HepG2 (cell line): ENCODE measurements at regions not wholly inside any gene's neighbourhood (a gene's known extent, or its start where the extent isn't known, plus 50 kb on each side); places are given as distances from the start of the nearest gene placed in this dataset.

Source experiments
- ATAC-seq: fragments of 200-7000 bp; cut with Tn5 transposase; 3 replicates; pipeline ENCODE4 v1.9.1; 2020; ENCODE audit warnings: mild to moderate bottlenecking, moderate library complexity
- BruUV-seq: library from RNA; stranded (reverse); fragments of 400-500 nt; replicated peaks from 2 replicates; lab custom pipeline; 2021; lab: Mats Ljungman, UMichigan
- CTCF ChIA-PET: fragments of 300-600 bp; formaldehyde crosslinking; extraction: SDS; loops from one replicate; lab custom pipeline; 2021; ENCODE audit warnings: low total read pairs, inconsistent platforms, low intra/inter-chr PET ratio; lab: Yijun Ruan, JAX
- POLR2A ChIA-PET: fragments of 350-600 bp; sonication (Branson Sonifier 250); formaldehyde crosslinking; loops from one replicate; lab custom pipeline; 2020; ENCODE audit warnings: antibody characterized with exemption, inconsistent platforms; lab: Yijun Ruan, JAX
- DNase-seq: peaks from one replicate; pipeline ENCODE4 v3.0.0-alpha.2; 2015; ENCODE audit warnings: low spot score
- FAIRE-seq: peaks from 3 replicates; lab custom pipeline; 2011; peaks lifted over from hg19 to GRCh38; lab: Jason Lieb, UNC
- H2AFZ ChIP-seq: one replicate; pipeline ENCODE4 v1.6.1; 2011; ENCODE audit warnings: low read length, inconsistent platforms
- H3K27ac ChIP-seq: fragments of 300-600 bp; 3 replicates; pipeline ENCODE4 v1.8.0; 2011; ENCODE audit warnings: mixed run types, mild to moderate bottlenecking, mixed read lengths, low read length, inconsistent platforms; ENCODE audit not compliant: insufficient read depth; ENCODE audit errors: extremely low read length
- H3K27me3 ChIP-seq, 2 experiments: fragments of 200-600 bp in 1 of 2; 2 replicates in 1 of 2; 3 replicates in 1 of 2; pipeline versions ENCODE4 v1.6.0 to v1.8.0; 2011; ENCODE audit warnings: low read length in 2 of 2, mild to moderate bottlenecking in 2 of 2, moderate library complexity in 2 of 2, inconsistent platforms in 1 of 2; ENCODE audit not compliant: insufficient read depth in 2 of 2, control insufficient read depth in 1 of 2
- H3K36me3 ChIP-seq, 2 experiments: fragments of 200-600 bp in 1 of 2; replicated peaks in 1 of 2; 2 replicates in 1 of 2; 3 replicates in 1 of 2; pipeline versions ENCODE4 v1.5.1 to v1.8.0; 2011; ENCODE audit warnings: low read length in 2 of 2, inconsistent platforms in 1 of 2; ENCODE audit not compliant: insufficient read depth in 2 of 2, control insufficient read depth in 1 of 2
- H3K4me1 ChIP-seq: 2 replicates; pipeline ENCODE4 v1.5.1; 2012; ENCODE audit warnings: low read length, inconsistent platforms; ENCODE audit not compliant: insufficient read depth
- H3K4me2 ChIP-seq: 2 replicates; pipeline ENCODE4 v1.6.0; 2011; ENCODE audit warnings: low read depth, low read length, inconsistent platforms
- H3K4me3 ChIP-seq, 3 experiments: fragments of 200-600 bp in 1 of 3; sonication (generic), shearing (Covaris generic) in 1 of 3; replicated peaks in 1 of 3; 2 replicates each; pipeline ENCODE4 v1.5.1; 2011 to 2016; ENCODE audit warnings: low read length in 3 of 3, inconsistent platforms in 2 of 3, low read depth in 2 of 3, mild to moderate bottlenecking in 2 of 3, control low read depth in 1 of 3, mixed read lengths in 1 of 3; ENCODE audit not compliant: insufficient read depth in 1 of 3
- H3K79me2 ChIP-seq: one replicate; pipeline ENCODE4 v1.6.1; 2011; ENCODE audit warnings: low read length, inconsistent platforms; ENCODE audit not compliant: insufficient read depth
- H3K9ac ChIP-seq: 2 replicates; pipeline ENCODE4 v1.6.0; 2011; ENCODE audit warnings: mild to moderate bottlenecking, low read depth, low read length, inconsistent platforms; ENCODE audit not compliant: insufficient read depth
- H3K9me3 ChIP-seq: 2 replicates; pipeline ENCODE4 v1.5.1; 2012; ENCODE audit warnings: mild to moderate bottlenecking, low read length
- H4K20me1 ChIP-seq: 2 replicates; pipeline ENCODE4 v1.6.0; 2011; ENCODE audit warnings: inconsistent platforms, mild to moderate bottlenecking, low read length, moderate library complexity; ENCODE audit not compliant: insufficient read depth
- CBX2 ChIP-seq, 2 experiments: fragments of 200-600 bp in 1 of 2; sonication (generic); formaldehyde crosslinking in 1 of 2; IDR thresholded peaks; 2 replicates each; pipeline versions ENCODE4 v1.7.0 to v1.8.1; 2018 to 2022; ENCODE audit warnings: low read depth in 2 of 2, low read length in 1 of 2, mild to moderate bottlenecking in 1 of 2, missing genetic modification reagents in 1 of 2
- E2F5 ChIP-seq: sonication (generic); formaldehyde crosslinking; conservative IDR thresholded peaks from 2 replicates; pipeline ENCODE4 v1.4.0; 2020; ENCODE audit warnings: missing genetic modification reagents
- IRX3 ChIP-seq: sonication (generic); formaldehyde crosslinking; IDR thresholded peaks from 2 replicates; pipeline ENCODE4 v1.8.1; 2023; ENCODE audit warnings: mild to moderate bottlenecking, low read depth, missing genetic modification reagents, borderline replicate concordance
- MAZ ChIP-seq, 2 experiments: sonication (generic) in 1 of 2; formaldehyde crosslinking in 1 of 2; IDR thresholded peaks; 2 replicates each; pipeline versions ENCODE4 v1.5.0 to v1.6.1; 2012 to 2020; ENCODE audit warnings: low read depth in 2 of 2, mild to moderate bottlenecking in 2 of 2, borderline replicate concordance in 1 of 2, improper control_type of control experiment in 1 of 2, low read length in 1 of 2, missing genetic modification reagents in 1 of 2, moderate library complexity in 1 of 2
- MTA1 ChIP-seq: sonication (generic); formaldehyde crosslinking; IDR thresholded peaks from 2 replicates; pipeline ENCODE4 v1.4.0; 2020; ENCODE audit warnings: missing genetic modification reagents, mild to moderate bottlenecking, borderline replicate concordance
- PHF5A ChIP-seq: IDR thresholded peaks from one replicate; pipeline ENCODE4 v1.6.1; 2018; ENCODE audit warnings: low read depth, missing genetic modification reagents; ENCODE audit not compliant: unreplicated experiment
- RERE ChIP-seq: IDR thresholded peaks from 2 replicates; pipeline ENCODE4 v1.6.1; 2016; ENCODE audit warnings: low read depth, missing genetic modification reagents, missing compliant biosample characterization
- SRF ChIP-seq: IDR thresholded peaks from 2 replicates; pipeline ENCODE4 v1.6.1; 2011; ENCODE audit warnings: mild to moderate bottlenecking, low read depth, low read length, moderate library complexity
- ZNF333 ChIP-seq: sonication (generic); formaldehyde crosslinking; IDR thresholded peaks from 2 replicates; pipeline ENCODE4 v1.4.0; 2020; ENCODE audit warnings: mild to moderate bottlenecking, missing genetic modification reagents, borderline replicate concordance
- ZNF75D ChIP-seq: sonication (generic); formaldehyde crosslinking; IDR thresholded peaks from 2 replicates; pipeline ENCODE4 v1.8.1; 2023; ENCODE audit warnings: missing genetic modification reagents, mild to moderate bottlenecking, borderline replicate concordance
- ZNF891 ChIP-seq: sonication (generic); formaldehyde crosslinking; IDR thresholded peaks from 2 replicates; pipeline ENCODE4 v1.5.0; 2020; ENCODE audit warnings: mild to moderate bottlenecking, missing genetic modification reagents
- whole genome bisulfite sequencing: methylation state at CpG from one replicate; pipeline ENCODE4 v1.1.6; 2017; ENCODE audit warnings: low lambda C conversion rate; 5-methylcytosine and 5-hydroxymethylcytosine counted together
- in situ Hi-C: cut with HindIII; loops from 2 replicates; pipeline ENCODE4 v1.10.0; 2017; ENCODE audit warnings: low pct_unique_long_range_greater_than_20kb; ENCODE audit not compliant: extremely low pct_ligation_motif_present
- intact Hi-C: fragments of 100-400 bp; cut with micrococcal nuclease; formaldehyde crosslinking; loops from one replicate; pipeline ENCODE4 v1.10.0; 2022; ENCODE audit not compliant: unreplicated experiment

GRCh38 chr2:239587841-239588240, 187.0 kb upstream of the HDAC4 start:
- H3K27me3 ChIP-seq: peaks cover 17 to 54% of the 10 kb centered on the region in 2 experiments; a peak in 4 of 5 replicates
- ChIA-PET CTCF (no interaction called here), POLR2A (no interaction called here)
- no TSS peak for BruUV-seq
- H3K79me2 ChIP-seq: no peaks in the 10 kb centered on the region
- 32% methylated on average over 13 of the region's 14 CpGs for WGBS
- H4K20me1 ChIP-seq: no peaks in the 10 kb centered on the region
- no peak for FAIRE-seq
- intact Hi-C loops (no loop called here), in situ Hi-C loops (no loop called here)
- H3K27ac ChIP-seq: no peak overlapping the region
- H3K9me3 ChIP-seq: peaks cover 11% of the 10 kb centered on the region
- H2AFZ ChIP-seq: no peak overlapping the region
- no peak overlapping the region for H3K9ac ChIP-seq
- no peaks in the 10 kb centered on the region for H3K36me3 ChIP-seq
- TF ChIP-seq ZNF891 (CRISPR knock-in tag) (no peak), E2F5 (CRISPR knock-in tag) (no peak)
- no peak overlapping the region for H3K4me2 ChIP-seq
- ATAC-seq: no peak
- H3K4me1 ChIP-seq: no peaks in the 10 kb centered on the region
- no peak for DNase-seq
- H3K4me3 ChIP-seq: no peak overlapping the region

GRCh38 chr2:239587311-239587731, 186.5 kb upstream of the HDAC4 start:
- Histone ChIP-seq H3K79me2 (no peaks in the 10 kb centered on the region), H3K9me3 (peaks cover 6% of the 10 kb centered on the region), H3K36me3 (no peaks in the 10 kb centered on the region), H2AFZ (no peak overlapping the region), H3K27ac (no peak overlapping the region), H4K20me1 (no peaks in the 10 kb centered on the region), H3K4me1 (no peaks in the 10 kb centered on the region), H3K4me3 (no peak overlapping the region), H3K4me2 (no peak overlapping the region), H3K27me3 (peaks cover 17 to 54% of the 10 kb centered on the region in 2 experiments; a peak in 4 of 5 replicates), H3K9ac (no peak overlapping the region)
- POLR2A ChIA-PET: no interaction called here
- 45% methylated on average over 16 of the region's 16 CpGs for WGBS
- BruUV-seq: no TSS peak
- no peak; the same call in 2 of the 3 replicates for ATAC-seq
- CTCF ChIA-PET: no interaction called here
- no peak for DNase-seq
- in situ Hi-C loops: no loop called here
- FAIRE-seq: no peak
- intact Hi-C loops: no loop called here
- TF ChIP-seq IRX3: no peak
- TF ChIP-seq MAZ (IDR thresholded peaks at IDR 0.05; ENCODE audit: borderline replicate concordance, low read depth, low read length): no peak
- no peak for TF ChIP-seq MAZ (CRISPR knock-in tag; IDR thresholded peaks at IDR 0.05; ENCODE audit: low read depth)
- no peak for TF ChIP-seq MTA1 (CRISPR knock-in tag)
- TF ChIP-seq PHF5A (CRISPR knock-in tag): no peak
- no peak for TF ChIP-seq SRF
- no peak for TF ChIP-seq ZNF75D (CRISPR knock-in tag)
- TF ChIP-seq ZNF333: no peak
- no peak for TF ChIP-seq RERE (CRISPR knock-in tag)
- TF ChIP-seq CBX2 (IDR thresholded peaks at IDR 0.05; ENCODE audit: low read depth, low read length): no peak
- TF ChIP-seq CBX2 (CRISPR knock-in tag; IDR thresholded peaks at IDR 0.05; ENCODE audit: low read depth): no peak
